ENCODE measurements at regions not wholly inside any gene's neighbourhood (a gene's known extent, or its start where the extent isn't known, plus 50 kb on each side); places are given as distances from the start of the nearest gene placed in this dataset.
A peak's percentile ranks its signal among the peaks of the same experiment; 100 is the strongest.

DNA sequence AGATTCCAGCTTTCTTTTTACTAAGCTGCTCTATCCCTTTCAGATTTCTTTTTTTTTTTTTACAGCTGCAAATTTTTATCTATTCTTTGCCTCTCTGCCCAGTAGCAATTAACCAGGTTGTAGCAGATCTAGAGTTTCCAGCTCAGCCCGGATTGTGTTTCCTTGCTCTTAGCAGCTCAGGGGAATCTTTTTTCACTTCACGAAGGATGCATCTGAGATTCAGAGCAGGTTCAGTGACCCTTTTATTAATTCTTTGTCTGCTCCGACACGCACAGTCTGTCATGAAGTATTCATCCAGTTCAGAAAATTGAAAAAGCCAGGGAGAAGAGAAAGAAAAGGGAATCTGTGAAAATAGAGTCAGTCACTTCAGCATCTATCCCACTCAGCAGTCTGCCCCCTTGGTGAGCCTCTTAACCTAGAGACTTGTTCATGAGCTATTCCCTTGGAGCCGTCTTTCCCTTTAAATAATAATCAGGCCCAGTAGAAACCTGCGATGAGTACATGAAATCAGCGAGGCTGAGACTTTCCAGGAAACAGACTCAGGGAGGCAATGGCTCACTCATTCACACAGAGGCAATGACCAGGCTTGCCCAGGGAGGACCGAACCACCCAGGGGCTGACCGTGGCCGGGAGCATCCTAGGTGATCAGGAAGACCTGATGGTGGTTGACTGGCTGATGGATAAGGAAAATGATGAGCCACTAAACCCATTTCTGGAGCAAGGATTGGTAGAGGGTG is 103.4 kb upstream of the ITGA6 start:
- DNase-seq (ENCODE audit: low read depth), result no peak

- DNase-seq (ENCODE audit: low read depth), result no peak
These were observed 101.2 kb upstream of the ITGA6 start for GRCh38 chr2:172326211-172326509.

- DNase-seq (ENCODE audit: low read depth), result no peak
These were observed 99.1 kb upstream of the ITGA6 start for GRCh38 chr2:172328103-172328841.

DNA sequence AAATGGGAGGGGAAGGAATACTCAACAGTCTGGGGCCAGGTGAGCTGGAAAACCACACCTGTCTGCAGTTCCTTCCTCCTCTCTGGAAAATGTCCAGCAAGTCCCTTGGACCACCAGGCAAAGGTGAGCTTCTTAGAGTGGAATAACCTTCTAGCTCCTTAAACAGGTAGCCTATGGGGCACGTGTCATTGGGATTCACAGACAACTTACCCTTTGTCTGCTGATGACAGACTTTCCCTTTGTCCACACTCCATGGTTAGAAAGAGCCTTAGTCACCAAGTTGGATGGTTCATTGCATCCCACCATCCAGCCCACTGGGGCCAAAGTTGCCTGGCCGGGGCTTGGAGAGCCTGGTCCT is 98.0 kb upstream of the ITGA6 start:
- no peak for DNase-seq (ENCODE audit: low read depth)

GRCh38 chr2:172329774-172330671 is 97.4 kb upstream of the ITGA6 start:
- DNase-seq (ENCODE audit: low read depth), result peak; percentile 67

DNA sequence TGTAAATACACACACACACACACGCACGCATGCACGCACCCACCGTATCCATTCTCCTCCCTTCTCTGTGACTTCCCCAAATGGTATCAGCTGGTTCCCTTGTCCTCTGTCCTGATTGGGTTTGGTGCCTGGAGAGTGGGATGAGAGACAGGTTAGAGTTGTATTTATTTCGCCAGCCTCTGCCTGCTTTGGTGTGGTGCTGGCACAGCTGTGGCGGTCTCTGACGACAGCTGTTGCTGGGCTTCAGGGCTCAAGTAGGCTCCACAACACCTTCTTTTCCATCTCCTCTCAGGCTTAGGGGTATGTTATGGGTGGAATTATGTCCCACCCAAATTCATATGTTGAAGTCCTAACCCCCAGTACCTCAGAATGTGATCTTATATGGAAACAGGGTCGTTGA is 94.9 kb upstream of the ITGA6 start:
- no peak for DNase-seq (ENCODE audit: low read depth)

GRCh38 chr2:172333235-172333977 is 94.0 kb upstream of the ITGA6 start:
- no peak for DNase-seq (ENCODE audit: low read depth)

- no peak for DNase-seq (ENCODE audit: low read depth)
These were observed 93.4 kb upstream of the ITGA6 start for GRCh38 chr2:172333978-172334330.

DNA sequence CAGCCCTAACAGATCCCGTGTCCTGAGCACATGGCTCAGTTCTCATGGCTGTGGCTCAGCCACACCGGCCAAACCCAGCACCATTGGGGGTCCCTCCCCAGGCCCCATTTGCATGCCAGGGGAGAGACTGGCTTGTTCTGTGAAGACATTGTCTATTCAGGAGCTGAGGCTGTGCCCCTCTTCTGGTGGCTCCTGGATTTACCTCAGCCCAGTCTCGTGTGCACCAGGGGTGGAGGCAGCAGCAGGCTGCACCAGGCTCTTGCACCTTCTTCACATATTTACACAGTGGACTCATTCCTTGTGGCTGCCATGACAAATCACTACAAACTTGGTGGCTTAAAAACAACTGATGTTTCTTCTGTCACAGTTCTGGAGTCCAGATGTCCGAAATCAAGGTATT is 92.4 kb upstream of the ITGA6 start:
- no peak for DNase-seq (ENCODE audit: low read depth)

DNA sequence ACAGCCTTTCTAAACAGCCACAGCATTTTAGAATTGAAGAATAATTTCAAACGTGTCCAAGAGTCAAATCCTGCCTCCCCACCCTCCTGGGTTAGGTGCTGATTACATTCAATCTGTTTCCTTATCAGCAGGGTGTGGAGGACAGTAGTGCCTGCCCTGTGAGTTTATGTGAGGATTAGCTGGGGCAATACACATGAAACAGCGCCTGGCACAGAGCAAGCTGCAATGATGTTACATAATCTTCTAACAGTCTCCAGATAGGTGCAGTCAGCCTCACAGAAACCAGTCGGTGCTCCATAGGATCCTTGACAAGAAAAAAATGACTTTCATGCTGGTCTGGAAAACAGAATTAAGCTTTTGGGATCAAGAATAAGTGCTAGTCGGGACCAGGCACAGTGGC is 91.7 kb upstream of the ITGA6 start:
- no peak for DNase-seq (ENCODE audit: low read depth)

DNA sequence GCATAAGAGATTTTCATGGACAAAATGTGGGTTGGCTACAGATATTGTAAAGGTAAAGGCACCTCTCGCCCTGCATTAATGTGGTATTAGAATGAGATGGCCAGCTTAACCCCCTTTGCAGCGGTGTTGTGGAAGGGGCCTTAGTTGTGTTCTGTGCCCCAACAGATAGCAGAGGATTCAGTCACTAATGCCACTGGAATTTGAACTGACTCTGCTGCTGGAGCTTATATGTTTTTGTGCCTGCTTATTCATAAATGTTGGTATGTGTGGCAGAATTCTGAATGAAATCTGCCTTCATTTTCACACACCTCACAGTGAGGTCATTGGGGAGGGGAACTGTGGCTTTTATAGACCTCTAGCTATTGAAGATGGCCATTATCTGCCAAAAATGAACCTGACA is 90.7 kb upstream of the ITGA6 start:
- DNase-seq (ENCODE audit: low read depth), result no peak

- peak; percentile 81 for DNase-seq (ENCODE audit: low read depth)
These were observed 87.9 kb upstream of the ITGA6 start for GRCh38 chr2:172339371-172340010.

- no peak for DNase-seq (ENCODE audit: low read depth)
These were observed 87.0 kb upstream of the ITGA6 start for GRCh38 chr2:172340394-172340793.

- DNase-seq (ENCODE audit: low read depth), result no peak
These were observed 85.3 kb upstream of the ITGA6 start for GRCh38 chr2:172342078-172342477.

- no peak for DNase-seq (ENCODE audit: low read depth)
These were observed 84.8 kb upstream of the ITGA6 start for GRCh38 chr2:172342611-172343010.

- no peak for DNase-seq (ENCODE audit: low read depth)
These were observed 83.2 kb upstream of the ITGA6 start for GRCh38 chr2:172344159-172344558.

GRCh38 chr2:172345956-172346555 is 81.3 kb upstream of the ITGA6 start:
- DNase-seq (ENCODE audit: low read depth), result no peak

- DNase-seq (ENCODE audit: low read depth), result no peak
These were observed 78.7 kb upstream of the ITGA6 start for GRCh38 chr2:172348555-172349288.

DNA sequence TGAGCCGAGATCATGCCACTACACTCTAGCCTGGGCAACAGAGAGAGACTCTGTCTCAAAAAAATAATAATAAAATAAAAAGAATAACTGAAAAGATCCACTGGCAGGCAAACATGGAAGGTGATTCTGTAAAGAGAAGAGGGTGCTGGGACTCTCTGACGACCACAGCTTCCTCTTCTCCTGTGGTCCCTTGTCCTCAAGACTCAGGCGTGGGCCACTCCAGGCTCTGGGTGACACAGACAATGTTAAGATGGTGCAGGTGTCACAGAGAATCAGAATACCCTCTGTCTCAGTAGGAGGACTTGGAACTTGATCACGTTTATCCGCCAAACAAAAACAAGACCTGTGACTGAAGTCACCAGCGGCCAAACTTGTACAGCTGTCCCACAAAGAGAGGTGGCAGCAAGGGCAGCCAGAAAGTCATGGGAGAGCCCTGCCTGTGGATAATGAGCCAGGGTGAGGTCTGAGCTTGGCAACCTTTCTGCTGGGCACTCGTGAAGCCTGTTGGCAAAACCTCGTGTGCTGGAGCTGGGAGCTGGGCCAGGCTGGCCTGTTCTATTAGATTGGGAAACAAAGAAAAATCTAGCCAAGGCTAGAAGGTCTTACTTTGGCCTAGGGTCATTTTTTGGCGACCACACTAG is 76.4 kb upstream of the ITGA6 start:
- DNase-seq (ENCODE audit: low read depth), result peak; percentile 87
